ENCODE measurements at regions not wholly inside any gene's neighbourhood (a gene's known extent, or its start where the extent isn't known, plus 50 kb on each side); places are given as distances from the start of the nearest gene placed in this dataset.

DNA sequence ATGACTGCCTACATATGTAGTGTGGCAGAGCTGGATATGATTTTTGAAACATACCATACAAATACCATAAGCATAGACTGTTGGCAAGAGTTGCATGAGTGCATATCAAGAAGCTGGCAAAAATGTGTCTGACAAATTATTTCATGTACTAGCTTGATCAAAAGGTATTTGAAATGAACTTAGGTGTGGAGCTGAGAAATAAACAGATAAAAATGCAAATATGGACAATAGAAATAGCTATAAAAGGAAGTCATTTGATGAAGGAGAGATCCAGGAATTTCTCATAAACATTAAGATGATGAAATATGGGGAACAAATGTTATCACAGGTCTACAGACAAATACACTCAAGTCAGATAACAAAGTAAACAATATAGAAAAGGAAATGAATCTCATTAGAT is 609.1 kb downstream of the PTPRC start:
- TF ChIP-seq, protein P1, sequence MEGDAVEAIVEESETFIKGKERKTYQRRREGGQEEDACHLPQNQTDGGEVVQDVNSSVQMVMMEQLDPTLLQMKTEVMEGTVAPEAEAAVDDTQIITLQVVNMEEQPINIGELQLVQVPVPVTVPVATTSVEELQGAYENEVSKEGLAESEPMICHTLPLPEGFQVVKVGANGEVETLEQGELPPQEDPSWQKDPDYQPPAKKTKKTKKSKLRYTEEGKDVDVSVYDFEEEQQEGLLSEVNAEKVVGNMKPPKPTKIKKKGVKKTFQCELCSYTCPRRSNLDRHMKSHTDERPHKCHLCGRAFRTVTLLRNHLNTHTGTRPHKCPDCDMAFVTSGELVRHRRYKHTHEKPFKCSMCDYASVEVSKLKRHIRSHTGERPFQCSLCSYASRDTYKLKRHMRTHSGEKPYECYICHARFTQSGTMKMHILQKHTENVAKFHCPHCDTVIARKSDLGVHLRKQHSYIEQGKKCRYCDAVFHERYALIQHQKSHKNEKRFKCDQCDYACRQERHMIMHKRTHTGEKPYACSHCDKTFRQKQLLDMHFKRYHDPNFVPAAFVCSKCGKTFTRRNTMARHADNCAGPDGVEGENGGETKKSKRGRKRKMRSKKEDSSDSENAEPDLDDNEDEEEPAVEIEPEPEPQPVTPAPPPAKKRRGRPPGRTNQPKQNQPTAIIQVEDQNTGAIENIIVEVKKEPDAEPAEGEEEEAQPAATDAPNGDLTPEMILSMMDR (IDR thresholded peaks at IDR 0.05): no peak
- TF ChIP-seq POLR2AphosphoS5 (IDR thresholded peaks at IDR 0.05): no peak
- TF ChIP-seq POLR2A (IDR thresholded peaks at IDR 0.05): no peak

Data from sigmoid colon (tissue), 4 donors.